Right lobe of liver (tissue), 6 donors: ENCODE measurements at regions not wholly inside any gene's neighbourhood (a gene's known extent, or its start where the extent isn't known, plus 50 kb on each side); places are given as distances from the start of the nearest gene placed in this dataset.
"Not testable (repeated sequence)": the region's sequence is repeated elsewhere in the genome, so short reads cannot be mapped to it uniquely, and the experiment has no call there.

ENCODE experiments used
- ATAC-seq, 4 donors: fragments of 200-7000 bp; cut with Tn5 transposase; one replicate each; pipeline ENCODE4 v1.9.1; 2020; ENCODE audit warnings: mild to moderate bottlenecking in 4 of 4, moderate library complexity in 4 of 4
- DNase-seq, 3 donors: peaks; one replicate each; pipeline ENCODE4 v3.0.0-alpha.2; 2020
- H3K27ac ChIP-seq, 3 donors: fragments of 200-600 bp; one replicate each; pipeline ENCODE4 v1.8.0; 2022
- H3K27me3 ChIP-seq, 2 donors: fragments of 200-600 bp; one replicate each; pipeline ENCODE4 v1.8.0; 2022
- H3K36me3 ChIP-seq, 4 donors: fragments of 200-600 bp; sonication (generic) in 1 of 4; one replicate each; pipeline versions ENCODE4 v1.5.1 to v1.8.0; 2017 to 2022; ENCODE audit warnings: control low read depth in 1 of 4
- H3K4me1 ChIP-seq, 4 donors: fragments of 200-600 bp; sonication (generic) in 1 of 4; one replicate each; pipeline versions ENCODE4 v1.5.1 to v1.8.0; 2017 to 2022; ENCODE audit warnings: control low read depth in 1 of 4
- H3K4me3 ChIP-seq, 3 donors: fragments of 200-600 bp; one replicate each; pipeline ENCODE4 v1.8.0; 2022
- H3K9me3 ChIP-seq, 4 donors: fragments of 200-600 bp; sonication (generic) in 1 of 4; one replicate each; pipeline versions ENCODE4 v1.5.1 to v1.8.0; 2017 to 2022; ENCODE audit warnings: control low read depth in 1 of 4
- POLR2A ChIP-seq: fragments of 450-650 bp; IDR thresholded peaks from one replicate; pipeline ENCODE4 v1.6.1; 2017; ENCODE audit warnings: antibody characterized with exemption, mild to moderate bottlenecking
- WGBS: methylation state at CpG from one replicate; pipeline ENCODE4 v1.1.6; 2018; ENCODE audit warnings: low coverage, low lambda C conversion rate; ENCODE audit not compliant: insufficient coverage; ENCODE audit errors: missing lambda C conversion rate; 5-methylcytosine and 5-hydroxymethylcytosine counted together
- intact Hi-C, 2 donors: fragments of 100-400 bp; cut with DNase I; formaldehyde crosslinking; loops; one replicate each; pipeline versions ENCODE4 v1.11.2 to v1.14.1; 2022
- TF ChIP-seq, protein P1 (sequence below), 4 donors: fragments of 200-600 bp in 3 of 4; fragments of 450-650 bp in 1 of 4; IDR thresholded peaks; one replicate each; pipeline versions ENCODE4 v1.5.1 to v1.8.0; 2016 to 2022; ENCODE audit warnings: antibody characterized with exemption in 4 of 4, mild to moderate bottlenecking in 2 of 4
- donor health status: DM: no; HTN: yes; CAD: no.
- donor health status: DM: no; HTN: no; CAD: no.
- donor health status: DM: no; HTN: no; CAD: no.
- donor health status: DM: no; HTN: yes; CAD: no.
- donor health status: DM: no; HTN: yes; CAD: no.

DNA sequence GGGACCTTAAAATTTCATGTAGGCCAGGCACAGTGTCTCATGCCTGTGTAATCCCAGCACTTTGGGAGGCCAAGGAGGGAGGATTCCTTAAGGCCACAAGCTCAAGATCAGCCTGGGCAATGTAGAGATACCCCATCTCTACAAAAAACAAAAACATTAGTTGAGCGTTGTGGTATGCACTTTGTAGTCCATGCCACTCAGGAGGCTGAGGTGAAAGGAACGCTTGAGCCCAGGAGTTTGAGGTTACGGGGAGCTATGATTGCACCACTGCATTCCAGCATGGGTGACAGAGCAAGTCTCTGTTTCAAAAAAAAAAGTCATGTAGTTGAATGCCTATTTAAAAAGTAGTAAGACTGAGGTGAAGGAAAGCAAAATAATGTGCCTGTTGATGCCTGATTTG, 83.5 kb downstream of the TTC6 start:
- Histone ChIP-seq H3K4me3 (no peak overlapping the region), H3K4me1 (no peaks in the 10 kb centered on the region), H3K36me3 (no peaks in the 10 kb centered on the region), H3K27me3 (no peaks in the 10 kb centered on the region), H3K9me3 (no peaks in the 10 kb centered on the region), H3K27ac (no peak overlapping the region)
- DNase-seq (no peak), ATAC-seq (no peak)
- 90% methylated on average over 3 of the region's 3 CpGs for WGBS
- intact Hi-C loops, result no loop called here
- TF ChIP-seq, protein P1, sequence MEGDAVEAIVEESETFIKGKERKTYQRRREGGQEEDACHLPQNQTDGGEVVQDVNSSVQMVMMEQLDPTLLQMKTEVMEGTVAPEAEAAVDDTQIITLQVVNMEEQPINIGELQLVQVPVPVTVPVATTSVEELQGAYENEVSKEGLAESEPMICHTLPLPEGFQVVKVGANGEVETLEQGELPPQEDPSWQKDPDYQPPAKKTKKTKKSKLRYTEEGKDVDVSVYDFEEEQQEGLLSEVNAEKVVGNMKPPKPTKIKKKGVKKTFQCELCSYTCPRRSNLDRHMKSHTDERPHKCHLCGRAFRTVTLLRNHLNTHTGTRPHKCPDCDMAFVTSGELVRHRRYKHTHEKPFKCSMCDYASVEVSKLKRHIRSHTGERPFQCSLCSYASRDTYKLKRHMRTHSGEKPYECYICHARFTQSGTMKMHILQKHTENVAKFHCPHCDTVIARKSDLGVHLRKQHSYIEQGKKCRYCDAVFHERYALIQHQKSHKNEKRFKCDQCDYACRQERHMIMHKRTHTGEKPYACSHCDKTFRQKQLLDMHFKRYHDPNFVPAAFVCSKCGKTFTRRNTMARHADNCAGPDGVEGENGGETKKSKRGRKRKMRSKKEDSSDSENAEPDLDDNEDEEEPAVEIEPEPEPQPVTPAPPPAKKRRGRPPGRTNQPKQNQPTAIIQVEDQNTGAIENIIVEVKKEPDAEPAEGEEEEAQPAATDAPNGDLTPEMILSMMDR (IDR thresholded peaks at IDR 0.05), result no peak
- no peak for TF ChIP-seq POLR2A

DNA sequence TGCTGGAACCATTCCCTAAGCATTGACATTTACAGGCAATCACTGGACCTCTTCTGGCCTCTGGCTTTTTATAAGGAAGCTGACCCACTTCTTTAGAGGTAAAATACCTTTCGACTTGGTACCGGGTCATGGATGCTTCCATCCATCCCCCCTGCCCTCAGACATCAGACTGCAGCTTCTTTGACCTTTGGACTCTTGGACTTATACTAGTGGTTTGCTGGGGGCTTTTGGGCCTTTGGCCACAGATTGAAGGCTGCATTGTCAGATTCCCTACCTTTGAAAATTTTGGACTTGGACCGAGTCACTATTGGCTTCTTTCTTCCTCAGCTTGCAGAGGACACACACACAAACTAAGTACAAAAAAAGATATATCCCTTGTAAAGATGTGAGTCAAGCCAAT, 86.1 kb downstream of the TTC6 start:
- Histone ChIP-seq H3K27ac (no peak overlapping the region), H3K9me3 (no peaks in the 10 kb centered on the region), H3K27me3 (no peaks in the 10 kb centered on the region), H3K4me1 (no peaks in the 10 kb centered on the region), H3K36me3 (no peaks in the 10 kb centered on the region), H3K4me3 (no peak overlapping the region)
- intact Hi-C loops, result no loop called here
- WGBS, result 92% methylated on average over 3 of the region's 3 CpGs
- DNase-seq (no peak), ATAC-seq (no peak)
- TF ChIP-seq, protein P1 (IDR thresholded peaks at IDR 0.05), result no peak
- TF ChIP-seq POLR2A, result no peak

DNA sequence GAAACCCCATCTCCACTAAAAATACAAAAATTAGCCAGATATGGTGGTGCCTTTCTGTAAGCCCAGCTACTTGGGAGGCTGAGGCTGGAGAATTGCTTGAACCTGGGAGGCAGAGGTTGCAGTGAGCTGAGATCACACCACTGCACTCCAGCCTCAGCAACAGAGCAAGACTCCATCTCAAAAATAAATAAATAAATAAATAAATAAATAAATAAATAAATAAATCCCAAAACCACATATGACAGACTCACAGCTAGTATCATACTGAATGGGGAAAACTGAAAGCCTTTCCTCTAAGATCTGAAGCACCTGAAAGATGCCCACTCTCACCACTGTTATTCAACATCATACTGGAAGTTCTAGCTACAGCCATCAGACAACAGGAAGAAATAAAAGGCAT, 97.3 kb downstream of the TTC6 start:
- ATAC-seq, H3K4me3 ChIP-seq, H3K27me3 ChIP-seq, H3K27ac ChIP-seq, H3K36me3 ChIP-seq, H3K9me3 ChIP-seq, DNase-seq, H3K4me1 ChIP-seq, intact Hi-C loops: not testable (repeated sequence)

DNA sequence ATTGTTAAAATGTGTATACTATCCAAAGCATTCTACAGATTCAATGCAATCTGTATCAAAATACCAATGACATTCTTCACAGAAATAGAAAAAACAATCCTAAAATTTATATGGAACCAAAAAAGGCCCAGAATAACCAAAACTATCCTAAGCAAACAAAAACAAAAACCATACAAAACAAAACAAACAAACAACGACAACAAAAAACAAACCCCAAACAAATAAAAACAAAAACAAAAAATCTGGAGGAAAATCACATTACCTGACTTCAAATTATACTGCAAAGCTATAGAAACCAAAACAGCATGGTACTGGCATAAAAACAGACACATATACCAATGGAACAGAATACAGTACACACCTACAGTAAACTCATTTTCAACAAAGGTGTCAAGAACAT, 98.0 kb downstream of the TTC6 start:
- H3K4me3 ChIP-seq, H3K36me3 ChIP-seq, DNase-seq, H3K27ac ChIP-seq, H3K4me1 ChIP-seq, intact Hi-C loops, H3K27me3 ChIP-seq, ATAC-seq, H3K9me3 ChIP-seq: not testable (repeated sequence)
- 64% methylated on average over 1 of the region's 1 CpG for WGBS

DNA sequence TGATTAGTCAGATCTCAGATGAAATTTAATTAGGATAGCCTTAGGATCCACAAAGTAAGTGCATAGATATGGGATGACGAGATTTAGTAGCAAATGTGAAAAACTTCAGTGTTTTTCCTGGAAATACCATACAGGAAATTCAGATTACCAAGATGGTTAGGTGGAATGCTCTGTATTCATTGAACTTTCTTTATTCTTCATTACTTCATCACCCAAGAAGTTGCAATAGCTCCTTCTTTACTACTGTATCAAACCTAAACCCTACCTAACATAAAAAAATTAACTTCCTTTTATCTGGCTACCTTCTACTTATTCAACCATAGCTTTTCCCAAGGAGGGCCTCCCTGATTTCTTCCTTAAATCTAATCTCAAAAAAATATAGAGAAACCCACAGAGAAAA, 100.4 kb downstream of the TTC6 start:
- Histone ChIP-seq H3K4me3 (no peak overlapping the region), H3K27me3 (no peaks in the 10 kb centered on the region), H3K27ac (no peak overlapping the region), H3K9me3 (no peaks in the 10 kb centered on the region), H3K4me1 (peaks cover 0 to 6% (median 0%) of the 10 kb centered on the region in 4 donors), H3K36me3 (no peaks in the 10 kb centered on the region)
- intact Hi-C loops, result no loop called here
- WGBS, result 79% methylated on average over 1 of the region's 1 CpG
- TF ChIP-seq, protein P1 (IDR thresholded peaks at IDR 0.05), result no peak
- TF ChIP-seq POLR2A, result no peak
- DNase-seq, result no peak
- ATAC-seq, result no peak

DNA sequence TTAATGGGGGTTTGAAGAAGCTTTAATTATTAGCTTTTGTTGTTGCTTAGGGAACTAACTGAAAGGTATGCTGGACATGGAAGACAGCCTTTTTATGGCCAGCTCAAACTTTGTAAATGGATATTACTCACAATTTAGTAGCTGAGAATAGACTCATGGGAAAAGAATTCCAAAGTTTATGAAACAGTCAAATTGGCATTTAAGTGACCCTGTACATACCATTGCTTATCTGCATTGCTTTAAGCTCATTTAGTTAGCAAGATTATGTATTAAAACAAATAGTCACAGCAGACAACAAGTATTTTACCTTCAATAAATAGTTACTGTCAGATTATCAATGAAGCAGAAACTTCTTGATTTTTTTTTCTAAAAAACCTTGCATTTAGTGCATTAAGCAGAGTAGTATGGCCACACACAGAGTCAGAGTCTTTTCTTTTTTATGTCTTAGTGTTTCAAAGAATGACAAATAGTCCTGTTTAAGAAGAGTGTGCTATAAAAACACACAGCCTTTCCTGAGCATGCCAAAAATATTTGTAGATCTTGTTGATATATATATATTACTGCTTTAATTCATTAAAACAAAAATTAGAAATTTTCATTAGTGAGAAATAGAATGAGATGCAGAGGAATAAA, 102.2 kb downstream of the TTC6 start:
- DNase-seq (no peak), ATAC-seq (peak in 1 of 4 donors; percentile 78)
- intact Hi-C loops, result no loop called here
- Histone ChIP-seq H3K36me3 (no peaks in the 10 kb centered on the region), H3K27me3 (no peaks in the 10 kb centered on the region), H3K4me1 (peaks cover 0 to 6% (median 0%) of the 10 kb centered on the region in 4 donors), H3K4me3 (no peak overlapping the region), H3K27ac (no peak overlapping the region), H3K9me3 (no peaks in the 10 kb centered on the region)
- no peak for TF ChIP-seq POLR2A
- TF ChIP-seq, protein P1 (IDR thresholded peaks at IDR 0.05), result no peak
